WTC11 (cell line): ENCODE measurements at regions not wholly inside any gene's neighbourhood (a gene's known extent, or its start where the extent isn't known, plus 50 kb on each side); places are given as distances from the start of the nearest gene placed in this dataset.

Experiments used
- ATAC-seq: fragments of 200-7000 bp; cut with Tn5 transposase; 2 replicates; pipeline ENCODE4 v1.10.0; 2021; ENCODE audit warnings: mild to moderate bottlenecking, moderate library complexity
- CTCF ChIA-PET: fragments of 300-600 bp; sonication (Branson Sonifier 250); formaldehyde crosslinking; loops from one replicate; lab custom pipeline; 2021; ENCODE audit warnings: antibody characterized with exemption; lab: Charles Lee
- POLR2A ChIA-PET: fragments of 350-600 bp; sonication (Branson Sonifier 250); formaldehyde crosslinking; loops from one replicate; lab custom pipeline; 2021; ENCODE audit warnings: antibody characterized with exemption; lab: Charles Lee
- DNase-seq: peaks from one replicate; pipeline ENCODE4 v3.0.0; 2021; ENCODE audit warnings: low spot score
- H3K27ac Mint-ChIP-seq: 2 replicates; pipeline ENCODE4 v1.8.0; 2021; ENCODE audit warnings: mixed read lengths
- H3K27me3 Mint-ChIP-seq: 2 replicates; pipeline ENCODE4 v1.8.0; 2021; ENCODE audit warnings: low read depth, mild to moderate bottlenecking, moderate library complexity, mixed read lengths
- H3K36me3 Mint-ChIP-seq: 2 replicates; pipeline ENCODE4 v1.8.0; 2021; ENCODE audit warnings: mixed read lengths
- H3K4me1 Mint-ChIP-seq: 2 replicates; pipeline ENCODE4 v1.8.0; 2022; ENCODE audit warnings: mixed read lengths
- H3K4me3 Mint-ChIP-seq: 2 replicates; pipeline ENCODE4 v1.8.0; 2021; ENCODE audit warnings: mild to moderate bottlenecking, moderate library complexity, mixed read lengths
- H3K9me3 Mint-ChIP-seq: 2 replicates; pipeline ENCODE4 v1.8.0; 2021; ENCODE audit warnings: mixed read lengths
- AFF4 ChIP-seq: sonication (generic); formaldehyde crosslinking; IDR thresholded peaks from 2 replicates; pipeline ENCODE4 v1.8.1; 2023; ENCODE audit warnings: mild to moderate bottlenecking, missing genetic modification reagents, borderline replicate concordance
- ATF3 ChIP-seq: sonication (generic); formaldehyde crosslinking; conservative IDR thresholded peaks from 2 replicates; pipeline ENCODE4 v1.8.1; 2022; ENCODE audit warnings: mild to moderate bottlenecking, missing genetic modification reagents
- ELF4 ChIP-seq: sonication (generic); formaldehyde crosslinking; IDR thresholded peaks from 2 replicates; pipeline ENCODE4 v1.8.1; 2022; ENCODE audit warnings: low read depth, mild to moderate bottlenecking, moderate library complexity, missing genetic modification reagents
- FOXK1 ChIP-seq: sonication (generic); formaldehyde crosslinking; IDR thresholded peaks from 2 replicates; pipeline ENCODE4 v1.8.0; 2022; ENCODE audit warnings: mild to moderate bottlenecking, moderate library complexity, missing genetic modification reagents
- IRF1 ChIP-seq: sonication (generic); formaldehyde crosslinking; IDR thresholded peaks from 2 replicates; pipeline ENCODE4 v1.8.0; 2023; ENCODE audit warnings: missing genetic modification reagents
- PREB ChIP-seq: sonication (generic); formaldehyde crosslinking; IDR thresholded peaks from 2 replicates; pipeline ENCODE4 v1.8.1; 2022; ENCODE audit warnings: mild to moderate bottlenecking, missing genetic modification reagents, moderate library complexity, borderline replicate concordance
- RORB ChIP-seq: fragments of 250-450 bp; sonication (Bioruptor Pico); IDR thresholded peaks from 2 replicates; pipeline ENCODE4 v1.9.0; 2021; ENCODE audit warnings: mild to moderate bottlenecking
- ZBTB21 ChIP-seq: sonication (generic); formaldehyde crosslinking; IDR thresholded peaks from 2 replicates; pipeline ENCODE4 v1.8.1; 2023; ENCODE audit warnings: mild to moderate bottlenecking, missing genetic modification reagents, borderline replicate concordance
- ZNF121 ChIP-seq: sonication (generic); formaldehyde crosslinking; IDR thresholded peaks from 2 replicates; pipeline ENCODE4 v1.8.0; 2023; ENCODE audit warnings: missing genetic modification reagents
- ZNF138 ChIP-seq: sonication (generic); formaldehyde crosslinking; conservative IDR thresholded peaks from 2 replicates; pipeline ENCODE4 v1.8.1; 2022; ENCODE audit warnings: mild to moderate bottlenecking, moderate library complexity, missing genetic modification reagents
- ZNF281 ChIP-seq: sonication (generic); formaldehyde crosslinking; IDR thresholded peaks from 2 replicates; pipeline ENCODE4 v1.8.0; 2023; ENCODE audit warnings: mild to moderate bottlenecking, missing genetic modification reagents
- ZNF425 ChIP-seq: fragments of 250-450 bp; sonication (Bioruptor Pico); conservative IDR thresholded peaks from 2 replicates; pipeline ENCODE4 v1.9.0; 2021; ENCODE audit warnings: mild to moderate bottlenecking
- ZNF512 ChIP-seq: sonication (generic); formaldehyde crosslinking; IDR thresholded peaks from 2 replicates; pipeline ENCODE4 v1.8.1; 2022; ENCODE audit warnings: missing genetic modification reagents, borderline replicate concordance
- ZNF532 ChIP-seq: fragments of 250-450 bp; sonication (Bioruptor Pico); IDR thresholded peaks from 2 replicates; pipeline ENCODE4 v1.9.0; 2021; ENCODE audit warnings: mild to moderate bottlenecking, borderline replicate concordance
- ZNF671 ChIP-seq: fragments of 250-450 bp; sonication (Bioruptor Pico); IDR thresholded peaks from 2 replicates; pipeline ENCODE4 v1.8.0; 2021; ENCODE audit warnings: mild to moderate bottlenecking

GRCh38 chr11:130796828-130797227 lies 119.5 kb downstream of the SNX19 start (continued):
- TF ChIP-seq ZNF281 = no peak
- no peak for TF ChIP-seq IRF1 (CRISPR knock-in tag)

GRCh38 chr11:130798280-130798679 lies 118.0 kb downstream of the SNX19 start:
- no peak for ATAC-seq
- Mint-ChIP-seq H3K4me3 (no peak overlapping the region), H3K27me3 (no peaks in the 10 kb centered on the region), H3K9me3 (peaks cover 16% of the 10 kb centered on the region)
- DNase-seq = no peak
- ChIA-PET CTCF (no interaction called here), POLR2A (no interaction called here)
- TF ChIP-seq ZNF512 (CRISPR knock-in tag) (no peak), ZBTB21 (no peak), ZNF138 (CRISPR knock-in tag) (no peak), RORB (CRISPR knock-in tag) (no peak), ELF4 (CRISPR knock-in tag) (no peak), ZNF425 (no peak), PREB (CRISPR knock-in tag) (no peak), ATF3 (no peak), FOXK1 (CRISPR knock-in tag) (no peak), ZNF121 (CRISPR knock-in tag) (no peak)
- TF ChIP-seq, all 79 proteins: peak for 0
- peaks cover 18% of the 10 kb centered on the region for H3K4me1 Mint-ChIP-seq
- H3K36me3 Mint-ChIP-seq = no peaks in the 10 kb centered on the region
- no peak overlapping the region for H3K27ac Mint-ChIP-seq

- no peak overlapping the region for H3K27ac Mint-ChIP-seq
- H3K36me3 Mint-ChIP-seq = no peaks in the 10 kb centered on the region
- H3K27me3 Mint-ChIP-seq = no peaks in the 10 kb centered on the region
- H3K9me3 Mint-ChIP-seq = peaks cover 16% of the 10 kb centered on the region
- no peak overlapping the region for H3K4me3 Mint-ChIP-seq
- H3K4me1 Mint-ChIP-seq = peaks cover 20% of the 10 kb centered on the region
- POLR2A ChIA-PET = no interaction called here
- CTCF ChIA-PET = no interaction called here
- ATAC-seq (no peak), DNase-seq (no peak)
- TF ChIP-seq ZNF532 (no peak), ZNF671 (CRISPR knock-in tag) (no peak), AFF4 (CRISPR knock-in tag) (no peak), ATF3 (no peak)
Measured at GRCh38 chr11:130798801-130799200, 117.5 kb downstream of the SNX19 start.
